Hepatocyte (in vitro differentiated cells): ENCODE measurements at regions not wholly inside any gene's neighbourhood (a gene's known extent, or its start where the extent isn't known, plus 50 kb on each side); places are given as distances from the start of the nearest gene placed in this dataset.
A peak's percentile ranks its signal among the peaks of the same experiment; 100 is the strongest.

Source experiments
- DNase-seq: peaks from one replicate; pipeline ENCODE4 v3.0.0-alpha.2; 2016; ENCODE audit warnings: low spot score
- H2AFZ ChIP-seq: fragments of 200-600 bp; sonication (generic); 2 replicates; pipeline ENCODE4 v1.6.0; 2016; ENCODE audit warnings: antibody characterized with exemption, mild to moderate bottlenecking
- H3K27ac ChIP-seq: fragments of 200-600 bp; sonication (generic); 2 replicates; pipeline ENCODE4 v1.5.1; 2016; ENCODE audit warnings: mild to moderate bottlenecking
- H3K27me3 ChIP-seq: fragments of 200-600 bp; sonication (generic); 2 replicates; pipeline ENCODE4 v1.6.1; 2016
- H3K36me3 ChIP-seq: fragments of 200-600 bp; sonication (generic); replicated peaks from 2 replicates; pipeline ENCODE4 v1.5.1; 2016; ENCODE audit warnings: low read depth; ENCODE audit not compliant: insufficient read depth
- H3K4me1 ChIP-seq: fragments of 200-600 bp; sonication (generic); 2 replicates; pipeline ENCODE4 v1.5.1; 2016; ENCODE audit warnings: mild to moderate bottlenecking, moderate library complexity; ENCODE audit not compliant: insufficient read depth
- H3K4me2 ChIP-seq: fragments of 200-600 bp; sonication (generic); 2 replicates; pipeline ENCODE4 v1.6.0; 2016
- H3K4me3 ChIP-seq: fragments of 200-600 bp; sonication (generic); 2 replicates; pipeline ENCODE4 v1.5.1; 2016; ENCODE audit warnings: mild to moderate bottlenecking
- H3K79me2 ChIP-seq: fragments of 200-600 bp; sonication (generic); 2 replicates; pipeline ENCODE4 v1.6.0; 2017; ENCODE audit warnings: mild to moderate bottlenecking
- H3K9me2 ChIP-seq: fragments of 200-600 bp; sonication (generic); replicated peaks from 2 replicates; pipeline ENCODE4 v1.6.0; 2017; ENCODE audit warnings: mild to moderate bottlenecking; ENCODE audit not compliant: insufficient read depth
- H3K9me3 ChIP-seq: fragments of 200-600 bp; sonication (generic); 2 replicates; pipeline ENCODE4 v1.5.1; 2016; ENCODE audit warnings: low read depth, mild to moderate bottlenecking
- H4K20me1 ChIP-seq: fragments of 200-600 bp; sonication (generic); 2 replicates; pipeline ENCODE4 v1.6.0; 2016; ENCODE audit warnings: mild to moderate bottlenecking; ENCODE audit not compliant: insufficient read depth, poor library complexity, severe bottlenecking
- CTCF ChIP-seq: fragments of 200-600 bp; sonication (generic); IDR thresholded peaks from 2 replicates; pipeline ENCODE4 v1.5.1; 2016; ENCODE audit warnings: antibody characterized with exemption, mild to moderate bottlenecking; ENCODE audit not compliant: poor library complexity
- EZH2 ChIP-seq: fragments of 200-600 bp; sonication (generic); IDR thresholded peaks from 2 replicates; pipeline ENCODE4 v1.6.1; 2016; ENCODE audit warnings: antibody characterized with exemption, mild to moderate bottlenecking, borderline replicate concordance
- EZH2phosphoT487 ChIP-seq: fragments of 200-600 bp; sonication (generic); IDR thresholded peaks from one replicate; pipeline ENCODE4 v1.6.1; 2018; ENCODE audit warnings: antibody characterized with exemption, mild to moderate bottlenecking, low read depth, moderate library complexity; ENCODE audit not compliant: unreplicated experiment, severe bottlenecking
- WGBS: methylation state at CpG from one replicate; pipeline ENCODE4 v1.1.6; 2016; ENCODE audit warnings: low lambda C conversion rate; ENCODE audit errors: missing lambda C conversion rate; 5-methylcytosine and 5-hydroxymethylcytosine counted together

- Histone ChIP-seq H2AFZ (no peak overlapping the region), H3K4me1 (no peaks in the 10 kb centered on the region), H4K20me1 (no peaks in the 10 kb centered on the region), H3K4me3 (no peak overlapping the region), H3K27ac (no peak overlapping the region), H3K9me3 (no peaks in the 10 kb centered on the region), H3K27me3 (no peaks in the 10 kb centered on the region), H3K9me2 (no peaks in the 10 kb centered on the region), H3K36me3 (no peaks in the 10 kb centered on the region), H3K4me2 (no peak overlapping the region), H3K79me2 (no peaks in the 10 kb centered on the region)
- 49% methylated on average over 4 of the region's 4 CpGs for WGBS
- DNase-seq = no peak
- TF ChIP-seq EZH2 (no peak), CTCF (no peak), EZH2phosphoT487 (no peak)
These were observed 271.7 kb upstream of the CHD6 start for GRCh38 chr20:41889844-41890224.

- no peak overlapping the region for H3K4me2 ChIP-seq
- no peaks in the 10 kb centered on the region for H3K9me2 ChIP-seq
- no peak overlapping the region for H3K27ac ChIP-seq
- DNase-seq = no peak
- no peaks in the 10 kb centered on the region for H3K4me1 ChIP-seq
- no peaks in the 10 kb centered on the region for H3K36me3 ChIP-seq
- H3K79me2 ChIP-seq = no peaks in the 10 kb centered on the region
- H2AFZ ChIP-seq = no peak overlapping the region
- no peak overlapping the region for H3K4me3 ChIP-seq
- H3K9me3 ChIP-seq = no peaks in the 10 kb centered on the region
- WGBS = 78% methylated on average over 3 of the region's 3 CpGs
- TF ChIP-seq EZH2 = no peak
- TF ChIP-seq CTCF = peak; percentile 31
- H3K27me3 ChIP-seq = no peaks in the 10 kb centered on the region
- H4K20me1 ChIP-seq = no peaks in the 10 kb centered on the region
These were observed 271.1 kb upstream of the CHD6 start for GRCh38 chr20:41889126-41889843.

- DNase-seq = no peak
- Histone ChIP-seq H3K79me2 (no peaks in the 10 kb centered on the region), H2AFZ (no peak overlapping the region)
These were observed 270.3 kb upstream of the CHD6 start for GRCh38 chr20:41888434-41888833.

GRCh38 chr20:41887500-41887899 is 269.3 kb upstream of the CHD6 start:
- Histone ChIP-seq H3K27me3 (no peaks in the 10 kb centered on the region), H4K20me1 (no peaks in the 10 kb centered on the region), H3K27ac (no peak overlapping the region), H3K4me3 (no peak overlapping the region), H3K9me3 (no peaks in the 10 kb centered on the region), H3K4me1 (no peaks in the 10 kb centered on the region), H3K4me2 (no peak overlapping the region), H3K79me2 (no peaks in the 10 kb centered on the region), H3K36me3 (no peaks in the 10 kb centered on the region), H2AFZ (no peak overlapping the region), H3K9me2 (no peaks in the 10 kb centered on the region)
- TF ChIP-seq EZH2 (no peak), EZH2phosphoT487 (no peak), CTCF (no peak)
- DNase-seq = no peak
- WGBS = 83% methylated on average over 8 of the region's 8 CpGs

More at GRCh38 chr20:41888434-41888833, 270.3 kb upstream of the CHD6 start:
- Histone ChIP-seq H3K4me2 (no peak overlapping the region), H3K36me3 (no peaks in the 10 kb centered on the region), H4K20me1 (no peaks in the 10 kb centered on the region), H3K4me1 (no peaks in the 10 kb centered on the region), H3K9me3 (no peaks in the 10 kb centered on the region), H3K27ac (no peak overlapping the region), H3K27me3 (no peaks in the 10 kb centered on the region), H3K4me3 (no peak overlapping the region), H3K9me2 (no peaks in the 10 kb centered on the region)
- 95% methylated on average over 8 of the region's 8 CpGs for WGBS
- no peak for TF ChIP-seq EZH2
